H1 (cell line): ENCODE measurements at regions not wholly inside any gene's neighbourhood (a gene's known extent, or its start where the extent isn't known, plus 50 kb on each side); places are given as distances from the start of the nearest gene placed in this dataset.

Experiments used
- ASH2L ChIP-seq: fragments of 200-600, 300-600 bp; sonication (generic); IDR thresholded peaks from one replicate; pipeline ENCODE4 v1.7.1; 2017; ENCODE audit warnings: low read length
- ATF2 ChIP-seq: IDR thresholded peaks from 2 replicates; pipeline ENCODE4 v1.6.1; 2012; ENCODE audit warnings: low read length, inconsistent platforms
- CHD1 ChIP-seq: IDR thresholded peaks from 2 replicates; pipeline ENCODE4 v1.6.1; 2012; ENCODE audit warnings: low read depth, low read length, improper control_type of control experiment
- EGR1 ChIP-seq: IDR thresholded peaks from 2 replicates; pipeline ENCODE4 v1.6.1; 2011; ENCODE audit warnings: low read depth, low read length, borderline replicate concordance
- JUN ChIP-seq: IDR thresholded peaks from 2 replicates; pipeline ENCODE4 v1.6.1; 2011; ENCODE audit warnings: low read depth, mild to moderate bottlenecking, improper control_type of control experiment, low read length
- JUND ChIP-seq: IDR thresholded peaks from 2 replicates; pipeline ENCODE4 v1.6.1; 2011; ENCODE audit warnings: mild to moderate bottlenecking, improper control_type of control experiment, low read length
- ZNF274 ChIP-seq: IDR thresholded peaks from 2 replicates; pipeline ENCODE4 v1.7.0; 2012; ENCODE audit warnings: low read length, borderline replicate concordance; ENCODE audit errors: extremely low read depth

DNA sequence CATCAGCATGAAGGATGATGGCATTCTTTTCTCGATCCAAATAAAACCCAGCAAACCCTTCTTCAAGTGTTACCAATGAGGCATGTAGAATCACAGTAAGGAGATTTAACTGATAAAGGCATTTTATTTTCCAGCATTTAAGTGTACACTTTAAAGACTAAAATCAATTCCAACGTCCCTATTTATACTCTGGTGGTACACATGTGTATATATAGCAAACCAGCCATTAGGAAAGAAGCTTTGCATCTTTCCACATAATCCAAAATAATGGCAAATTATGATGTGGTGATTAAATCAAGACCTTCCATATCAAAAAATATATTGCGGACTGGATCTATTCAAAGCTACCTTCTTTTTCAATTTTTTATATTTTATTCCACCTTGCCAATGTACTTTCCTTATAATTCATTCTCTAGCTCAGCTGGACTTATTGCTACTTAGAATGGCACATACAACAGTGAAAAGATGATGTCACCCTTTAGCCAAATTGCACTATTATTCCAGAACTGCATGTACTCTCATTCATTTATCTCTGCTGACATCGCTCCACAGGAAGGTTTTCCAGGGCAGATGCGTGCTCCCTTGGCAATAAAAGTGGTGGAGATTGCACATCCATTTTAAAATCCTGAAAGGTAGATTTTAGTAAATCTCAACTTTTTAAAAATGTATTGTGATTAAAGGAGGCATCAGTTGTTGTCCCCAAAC, 63.3 kb upstream of the SLC30A5 start (continued):
- TF ChIP-seq ATF2 (no peak), ASH2L (no peak), EGR1 (no peak), JUND (no peak), JUN (no peak), ZNF274 (no peak), CHD1 (no peak)
